Vagina (tissue), 2 donors: ENCODE measurements at regions not wholly inside any gene's neighbourhood (a gene's known extent, or its start where the extent isn't known, plus 50 kb on each side); places are given as distances from the start of the nearest gene placed in this dataset.

Experiments used
- DNase-seq, 2 donors: peaks; one replicate each; pipeline ENCODE4 v3.0.0-alpha.2; 2017; ENCODE audit errors: extremely low spot score in 2 of 2
- H3K27ac ChIP-seq: fragments of 200-600 bp; sonication (generic); one replicate; pipeline ENCODE4 v1.5.1; 2019
- H3K27me3 ChIP-seq: fragments of 200-600 bp; sonication (generic); one replicate; pipeline ENCODE4 v1.5.1; 2019
- H3K36me3 ChIP-seq, 2 donors: fragments of 200-600 bp; sonication (generic); one replicate each; pipeline ENCODE4 v1.5.1; 2017 to 2019
- H3K4me1 ChIP-seq: fragments of 200-600 bp; sonication (generic); one replicate; pipeline ENCODE4 v1.5.1; 2019
- H3K4me3 ChIP-seq, 2 donors: fragments of 200-600 bp; sonication (generic); 1 replicate in 1 of 2; 2 replicates in 1 of 2; pipeline ENCODE4 v1.5.1; 2016 to 2019
- H3K9me3 ChIP-seq: fragments of 200-600 bp; sonication (generic); one replicate; pipeline ENCODE4 v1.5.1; 2019
- POLR2A ChIP-seq, 2 donors: fragments of 450-650 bp; IDR thresholded peaks; one replicate each; pipeline ENCODE4 v1.6.1; 2017; ENCODE audit warnings: antibody characterized with exemption in 2 of 2, mild to moderate bottlenecking in 2 of 2, moderate library complexity in 2 of 2
- POLR2AphosphoS5 ChIP-seq, 2 donors: sonication (generic); formaldehyde crosslinking; IDR thresholded peaks; one replicate each; pipeline ENCODE4 v1.9.0; 2017; ENCODE audit warnings: antibody characterized with exemption in 2 of 2, mild to moderate bottlenecking in 2 of 2, low read depth in 1 of 2; ENCODE audit not compliant: insufficient read depth in 1 of 2
- intact Hi-C: fragments of 100-400 bp; cut with DNase I; formaldehyde crosslinking; loops from one replicate; pipeline ENCODE4 v1.15.1; 2023
- TF ChIP-seq, protein P1 (sequence below), 3 experiments: fragments of 450-650 bp in 2 of 3; fragments of 200-600 bp in 1 of 3; sonication (generic) in 1 of 3; IDR thresholded peaks; one replicate each; pipeline ENCODE4 v1.5.1; 2017 to 2019; ENCODE audit warnings: antibody characterized with exemption in 3 of 3, mild to moderate bottlenecking in 2 of 3, moderate library complexity in 2 of 3

- DNase-seq, result no peak
- H3K27me3 ChIP-seq, result no peaks in the 10 kb centered on the region
- no peak overlapping the region for H3K4me3 ChIP-seq
- no peaks in the 10 kb centered on the region for H3K36me3 ChIP-seq
- intact Hi-C loops, result no loop called here
- no peaks in the 10 kb centered on the region for H3K9me3 ChIP-seq
- H3K27ac ChIP-seq, result no peak overlapping the region
- H3K4me1 ChIP-seq, result no peaks in the 10 kb centered on the region
- TF ChIP-seq POLR2A (IDR thresholded peaks at IDR 0.05) (no peak), POLR2AphosphoS5 (IDR thresholded peaks at IDR 0.05; ENCODE audit: insufficient read depth in 1 of 2, low read depth in 1 of 2) (no peak)
- TF ChIP-seq, protein P1, sequence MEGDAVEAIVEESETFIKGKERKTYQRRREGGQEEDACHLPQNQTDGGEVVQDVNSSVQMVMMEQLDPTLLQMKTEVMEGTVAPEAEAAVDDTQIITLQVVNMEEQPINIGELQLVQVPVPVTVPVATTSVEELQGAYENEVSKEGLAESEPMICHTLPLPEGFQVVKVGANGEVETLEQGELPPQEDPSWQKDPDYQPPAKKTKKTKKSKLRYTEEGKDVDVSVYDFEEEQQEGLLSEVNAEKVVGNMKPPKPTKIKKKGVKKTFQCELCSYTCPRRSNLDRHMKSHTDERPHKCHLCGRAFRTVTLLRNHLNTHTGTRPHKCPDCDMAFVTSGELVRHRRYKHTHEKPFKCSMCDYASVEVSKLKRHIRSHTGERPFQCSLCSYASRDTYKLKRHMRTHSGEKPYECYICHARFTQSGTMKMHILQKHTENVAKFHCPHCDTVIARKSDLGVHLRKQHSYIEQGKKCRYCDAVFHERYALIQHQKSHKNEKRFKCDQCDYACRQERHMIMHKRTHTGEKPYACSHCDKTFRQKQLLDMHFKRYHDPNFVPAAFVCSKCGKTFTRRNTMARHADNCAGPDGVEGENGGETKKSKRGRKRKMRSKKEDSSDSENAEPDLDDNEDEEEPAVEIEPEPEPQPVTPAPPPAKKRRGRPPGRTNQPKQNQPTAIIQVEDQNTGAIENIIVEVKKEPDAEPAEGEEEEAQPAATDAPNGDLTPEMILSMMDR (IDR thresholded peaks at IDR 0.05), result no peak
Measured at GRCh38 chr2:53303012-53303578, 464.5 kb upstream of the CHAC2 start.

DNA sequence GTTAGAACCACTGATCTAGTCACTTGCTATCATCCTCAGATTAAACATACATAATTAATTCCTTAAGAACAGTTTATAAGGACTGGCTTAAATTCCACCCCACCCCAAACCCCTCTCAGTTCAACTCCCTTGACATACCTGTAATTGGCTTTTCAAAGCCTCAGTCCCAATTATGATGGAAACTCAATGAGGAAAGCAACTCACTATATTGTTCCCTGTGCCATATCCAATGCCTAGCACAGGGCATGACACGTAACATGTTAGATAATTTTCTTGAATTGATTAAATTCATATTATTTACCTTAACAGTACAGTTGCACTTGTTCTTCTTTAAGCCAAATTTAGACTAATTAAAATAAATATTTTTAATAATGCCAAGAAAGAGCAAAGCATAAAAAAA is 465.1 kb upstream of the CHAC2 start:
- Histone ChIP-seq H3K4me1 (no peaks in the 10 kb centered on the region), H3K27ac (no peak overlapping the region), H3K27me3 (no peaks in the 10 kb centered on the region), H3K4me3 (no peak overlapping the region), H3K9me3 (no peaks in the 10 kb centered on the region), H3K36me3 (no peaks in the 10 kb centered on the region)
- intact Hi-C loops, result no loop called here
- no peak for DNase-seq
- TF ChIP-seq, protein P1 (IDR thresholded peaks at IDR 0.05), result no peak
- TF ChIP-seq POLR2AphosphoS5 (IDR thresholded peaks at IDR 0.05; ENCODE audit: insufficient read depth in 1 of 2, low read depth in 1 of 2) (no peak), POLR2A (IDR thresholded peaks at IDR 0.05) (no peak)

- Histone ChIP-seq H3K9me3 (no peaks in the 10 kb centered on the region), H3K4me1 (no peaks in the 10 kb centered on the region), H3K4me3 (no peak overlapping the region), H3K27me3 (no peaks in the 10 kb centered on the region), H3K27ac (no peak overlapping the region), H3K36me3 (no peaks in the 10 kb centered on the region)
- intact Hi-C loops, result no loop called here
- DNase-seq, result no peak
- TF ChIP-seq POLR2A (IDR thresholded peaks at IDR 0.05) (no peak), POLR2AphosphoS5 (IDR thresholded peaks at IDR 0.05; ENCODE audit: insufficient read depth in 1 of 2, low read depth in 1 of 2) (no peak)
- TF ChIP-seq, protein P1 (IDR thresholded peaks at IDR 0.05), result no peak
Measured at GRCh38 chr2:53289309-53290006, 478.1 kb upstream of the CHAC2 start.

DNA sequence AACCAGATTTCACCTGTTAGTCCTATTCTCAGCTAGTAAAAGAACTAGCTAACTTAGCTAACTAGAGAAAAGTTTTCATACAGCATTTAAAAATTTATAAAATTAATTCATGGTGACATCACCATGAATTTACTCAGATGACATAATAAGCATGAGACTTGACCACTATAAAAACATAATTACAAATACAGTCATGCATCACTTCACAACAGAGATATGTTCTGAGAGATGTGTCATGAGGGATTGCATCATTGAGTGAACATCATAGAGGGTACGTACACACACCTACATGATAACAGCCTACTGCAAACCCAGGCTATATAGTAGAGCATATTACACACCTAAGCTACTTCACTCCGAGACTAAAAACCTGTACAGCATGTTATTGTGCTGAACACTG is 481.3 kb upstream of the CHAC2 start:
- Histone ChIP-seq H3K4me1 (no peaks in the 10 kb centered on the region), H3K36me3 (no peaks in the 10 kb centered on the region), H3K27ac (no peak overlapping the region), H3K27me3 (no peaks in the 10 kb centered on the region), H3K4me3 (no peak overlapping the region), H3K9me3 (no peaks in the 10 kb centered on the region)
- no peak for DNase-seq
- no peak for TF ChIP-seq POLR2A (IDR thresholded peaks at IDR 0.05)
- TF ChIP-seq, protein P1 (IDR thresholded peaks at IDR 0.05), result no peak
- TF ChIP-seq POLR2AphosphoS5 (IDR thresholded peaks at IDR 0.05; ENCODE audit: insufficient read depth in 1 of 2, low read depth in 1 of 2), result no peak
- intact Hi-C loops, result no loop called here

GRCh38 chr2:53275743-53276142 is 491.9 kb upstream of the CHAC2 start:
- DNase-seq, result no peak
- intact Hi-C loops, result no loop called here
- Histone ChIP-seq H3K4me1 (no peaks in the 10 kb centered on the region), H3K36me3 (no peaks in the 10 kb centered on the region), H3K4me3 (no peak overlapping the region), H3K27ac (no peak overlapping the region), H3K27me3 (no peaks in the 10 kb centered on the region), H3K9me3 (no peaks in the 10 kb centered on the region)
- TF ChIP-seq POLR2A (IDR thresholded peaks at IDR 0.05) (no peak), POLR2AphosphoS5 (IDR thresholded peaks at IDR 0.05; ENCODE audit: insufficient read depth in 1 of 2, low read depth in 1 of 2) (no peak)
- TF ChIP-seq, protein P1 (IDR thresholded peaks at IDR 0.05), result no peak
